Kidney (tissue), 13 donors: ENCODE measurements at regions not wholly inside any gene's neighbourhood (a gene's known extent, or its start where the extent isn't known, plus 50 kb on each side); places are given as distances from the start of the nearest gene placed in this dataset.

Experiments used
- DNase-seq, 5 donors: peaks; one replicate each; pipeline ENCODE4 v3.0.0-alpha.2; 2013 to 2020
- FAIRE-seq: peaks from 2 replicates; lab custom pipeline; 2012; peaks lifted over from hg19 to GRCh38; lab: Jason Lieb, UNC
- H3K27ac ChIP-seq, 2 donors: one replicate each; pipeline ENCODE4 v1.7.0; 2013; ENCODE audit warnings: low read depth in 2 of 2, low read length in 2 of 2, inconsistent platforms in 1 of 2
- H3K27me3 ChIP-seq: one replicate; pipeline ENCODE4 v1.7.1; 2013; ENCODE audit warnings: low read length, inconsistent platforms; ENCODE audit not compliant: control insufficient read depth, insufficient read depth
- H3K36me3 ChIP-seq, 3 donors: one replicate each; pipeline versions ENCODE4 v1.7.0 to v1.7.1; 2013; ENCODE audit warnings: low read length in 3 of 3, control low read depth in 1 of 3, inconsistent platforms in 1 of 3; ENCODE audit not compliant: insufficient read depth in 3 of 3, control insufficient read depth in 2 of 3
- H3K4me1 ChIP-seq, 3 donors: one replicate each; pipeline versions ENCODE4 v1.7.0 to v1.7.1; 2013; ENCODE audit warnings: low read length in 3 of 3, inconsistent platforms in 1 of 3, low read depth in 1 of 3; ENCODE audit not compliant: control insufficient read depth in 2 of 3, insufficient read depth in 2 of 3
- H3K4me3 ChIP-seq, 3 donors: one replicate each; pipeline versions ENCODE4 v1.7.0 to v1.8.1; 2013; ENCODE audit warnings: low read length in 3 of 3, control low read depth in 1 of 3, inconsistent platforms in 1 of 3
- H3K9ac ChIP-seq, 3 donors: one replicate each; pipeline versions ENCODE4 v1.7.0 to v1.7.1; 2013; ENCODE audit warnings: low read length in 3 of 3, control low read depth in 1 of 3, inconsistent platforms in 1 of 3
- H3K9me3 ChIP-seq, 3 donors: one replicate each; pipeline versions ENCODE4 v1.7.0 to v1.7.1; 2013; ENCODE audit warnings: low read length in 3 of 3, control low read depth in 1 of 3, inconsistent platforms in 1 of 3; ENCODE audit not compliant: control insufficient read depth in 2 of 3, insufficient read depth in 1 of 3
- intact Hi-C: fragments of 100-400 bp; cut with DNase I; formaldehyde crosslinking; loops from one replicate; pipeline ENCODE4 v1.11.1; 2022
- TF ChIP-seq, protein P1 (sequence below): IDR thresholded peaks from 3 replicates; pipeline ENCODE4 v1.5.1; 2012; ENCODE audit warnings: mild to moderate bottlenecking, moderate library complexity, borderline replicate concordance; ENCODE audit not compliant: insufficient read depth; ENCODE audit errors: extremely low read depth
- donor health status: control.
- donor health status: control.
- donor health status: control.
- donor health status: control.
- donor health status: control.
- donor health status: DM: yes; HTN: yes; CAD: no.
- donor health status: Normal renal cell carcinoma (clear cell type).

DNA sequence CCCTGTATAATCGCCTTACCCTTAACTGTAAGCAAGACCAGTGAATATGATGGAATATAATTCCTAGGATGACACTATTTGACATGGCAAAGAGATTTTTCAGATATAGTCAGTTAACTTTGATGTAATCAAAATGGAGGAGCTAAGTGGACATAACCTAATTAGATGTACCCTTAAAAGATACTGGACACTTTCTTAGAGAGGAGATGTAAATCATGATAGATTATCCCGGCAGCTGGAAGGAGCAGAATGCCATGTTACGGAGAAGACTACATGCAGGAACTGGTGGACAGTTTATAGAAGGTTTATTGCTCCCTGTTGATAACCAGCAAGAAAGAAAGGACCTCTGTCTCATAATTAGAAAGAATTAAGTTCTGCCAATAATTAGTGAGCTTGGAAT, 1142.9 kb downstream of the SI start:
- Histone ChIP-seq H3K9me3 (no peaks in the 10 kb centered on the region), H3K4me3 (no peak overlapping the region), H3K9ac (no peak overlapping the region), H3K27ac (no peak overlapping the region), H3K27me3 (no peaks in the 10 kb centered on the region), H3K36me3 (no peaks in the 10 kb centered on the region), H3K4me1 (no peaks in the 10 kb centered on the region)
- intact Hi-C loops, result no loop called here
- FAIRE-seq (no peak), DNase-seq (no peak)
- TF ChIP-seq, protein P1, sequence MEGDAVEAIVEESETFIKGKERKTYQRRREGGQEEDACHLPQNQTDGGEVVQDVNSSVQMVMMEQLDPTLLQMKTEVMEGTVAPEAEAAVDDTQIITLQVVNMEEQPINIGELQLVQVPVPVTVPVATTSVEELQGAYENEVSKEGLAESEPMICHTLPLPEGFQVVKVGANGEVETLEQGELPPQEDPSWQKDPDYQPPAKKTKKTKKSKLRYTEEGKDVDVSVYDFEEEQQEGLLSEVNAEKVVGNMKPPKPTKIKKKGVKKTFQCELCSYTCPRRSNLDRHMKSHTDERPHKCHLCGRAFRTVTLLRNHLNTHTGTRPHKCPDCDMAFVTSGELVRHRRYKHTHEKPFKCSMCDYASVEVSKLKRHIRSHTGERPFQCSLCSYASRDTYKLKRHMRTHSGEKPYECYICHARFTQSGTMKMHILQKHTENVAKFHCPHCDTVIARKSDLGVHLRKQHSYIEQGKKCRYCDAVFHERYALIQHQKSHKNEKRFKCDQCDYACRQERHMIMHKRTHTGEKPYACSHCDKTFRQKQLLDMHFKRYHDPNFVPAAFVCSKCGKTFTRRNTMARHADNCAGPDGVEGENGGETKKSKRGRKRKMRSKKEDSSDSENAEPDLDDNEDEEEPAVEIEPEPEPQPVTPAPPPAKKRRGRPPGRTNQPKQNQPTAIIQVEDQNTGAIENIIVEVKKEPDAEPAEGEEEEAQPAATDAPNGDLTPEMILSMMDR, result no peak

DNA sequence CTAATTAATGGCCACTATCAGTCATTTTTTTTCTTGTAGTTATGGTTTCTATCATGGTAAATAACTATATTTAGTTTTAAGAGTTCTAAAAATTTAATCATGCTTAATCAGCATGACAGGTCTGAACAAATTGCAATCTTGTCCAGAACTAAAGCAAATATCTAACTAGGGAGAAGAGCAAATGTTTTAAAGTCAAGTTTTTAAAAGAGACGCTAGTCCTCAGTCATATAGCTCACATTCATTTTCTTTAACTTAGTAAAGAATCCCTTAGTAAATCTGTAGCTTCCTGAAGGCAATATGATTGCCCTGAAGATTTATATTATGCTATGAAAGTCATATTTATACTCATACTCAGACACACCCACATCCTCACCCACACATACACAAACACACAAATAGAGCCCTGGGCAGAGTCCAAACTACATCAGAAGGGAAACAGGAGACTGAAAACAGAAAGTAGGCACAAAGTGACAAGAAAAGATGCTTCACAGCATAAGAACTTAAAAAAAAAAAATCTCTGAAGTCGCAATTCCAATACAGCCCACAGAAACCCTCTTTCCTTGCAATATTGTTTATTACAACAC, 1149.1 kb downstream of the SI start:
- no peaks in the 10 kb centered on the region for H3K27me3 ChIP-seq
- H3K4me1 ChIP-seq, result no peaks in the 10 kb centered on the region
- no peak overlapping the region for H3K27ac ChIP-seq
- H3K4me3 ChIP-seq, result no peak overlapping the region
- intact Hi-C loops, result no loop called here
- DNase-seq, result no peak
- FAIRE-seq, result no peak
- H3K9me3 ChIP-seq, result no peaks in the 10 kb centered on the region
- H3K9ac ChIP-seq, result no peak overlapping the region
- TF ChIP-seq, protein P1, result no peak
- H3K36me3 ChIP-seq, result no peaks in the 10 kb centered on the region

DNA sequence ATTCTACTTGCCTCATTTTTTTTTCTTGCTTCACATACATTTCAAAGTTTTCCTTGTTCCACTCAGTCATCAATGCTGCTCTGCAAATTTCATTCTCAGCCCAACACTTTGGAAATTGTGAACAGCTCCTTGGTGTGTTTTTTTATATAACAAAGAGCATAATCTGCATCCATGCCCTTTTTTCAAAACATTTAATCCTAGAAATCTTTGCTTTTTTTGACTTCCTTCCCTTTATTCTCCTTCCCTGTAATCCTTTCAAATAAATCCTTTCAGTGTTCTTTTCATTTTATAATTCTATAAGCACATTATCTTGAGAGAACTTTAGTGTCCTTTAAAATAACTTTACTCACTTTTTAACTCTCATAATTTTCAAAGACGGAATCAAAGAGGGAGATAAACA, 1150.8 kb downstream of the SI start:
- Histone ChIP-seq H3K4me3 (no peak overlapping the region), H3K27ac (no peak overlapping the region), H3K27me3 (no peaks in the 10 kb centered on the region), H3K36me3 (no peaks in the 10 kb centered on the region), H3K9ac (no peak overlapping the region), H3K4me1 (no peaks in the 10 kb centered on the region), H3K9me3 (no peaks in the 10 kb centered on the region)
- DNase-seq, result no peak
- FAIRE-seq, result no peak
- TF ChIP-seq, protein P1, result no peak
- intact Hi-C loops, result no loop called here

DNA sequence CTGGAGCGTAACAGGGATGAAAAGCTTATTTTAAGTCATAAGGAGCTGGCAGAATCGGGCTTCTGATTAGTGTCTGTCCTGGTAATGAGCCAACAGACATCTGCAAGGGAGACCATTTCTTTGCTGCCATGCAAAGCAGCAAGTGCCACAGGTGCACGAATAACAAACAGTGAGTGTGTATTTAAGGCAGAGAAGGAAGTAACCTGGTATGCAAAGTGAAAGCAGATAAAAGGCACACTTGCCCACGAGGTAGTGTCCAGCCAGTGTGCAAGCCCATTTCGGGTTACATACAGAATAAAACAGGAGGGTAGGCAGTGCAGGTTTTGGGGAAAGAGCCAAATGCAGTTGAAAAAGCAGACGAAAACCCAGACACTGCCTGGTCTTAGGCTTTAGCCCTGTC, 1153.7 kb downstream of the SI start:
- H3K4me3 ChIP-seq, result no peak overlapping the region
- no peak overlapping the region for H3K27ac ChIP-seq
- no peaks in the 10 kb centered on the region for H3K9me3 ChIP-seq
- H3K4me1 ChIP-seq, result no peaks in the 10 kb centered on the region
- H3K36me3 ChIP-seq, result no peaks in the 10 kb centered on the region
- TF ChIP-seq, protein P1, result no peak
- no peak overlapping the region for H3K9ac ChIP-seq
- intact Hi-C loops, result no loop called here
- H3K27me3 ChIP-seq, result no peaks in the 10 kb centered on the region
- no peak for DNase-seq
- no peak for FAIRE-seq
